ENCODE measurements at regions not wholly inside any gene's neighbourhood (a gene's known extent, or its start where the extent isn't known, plus 50 kb on each side); places are given as distances from the start of the nearest gene placed in this dataset.

DNA sequence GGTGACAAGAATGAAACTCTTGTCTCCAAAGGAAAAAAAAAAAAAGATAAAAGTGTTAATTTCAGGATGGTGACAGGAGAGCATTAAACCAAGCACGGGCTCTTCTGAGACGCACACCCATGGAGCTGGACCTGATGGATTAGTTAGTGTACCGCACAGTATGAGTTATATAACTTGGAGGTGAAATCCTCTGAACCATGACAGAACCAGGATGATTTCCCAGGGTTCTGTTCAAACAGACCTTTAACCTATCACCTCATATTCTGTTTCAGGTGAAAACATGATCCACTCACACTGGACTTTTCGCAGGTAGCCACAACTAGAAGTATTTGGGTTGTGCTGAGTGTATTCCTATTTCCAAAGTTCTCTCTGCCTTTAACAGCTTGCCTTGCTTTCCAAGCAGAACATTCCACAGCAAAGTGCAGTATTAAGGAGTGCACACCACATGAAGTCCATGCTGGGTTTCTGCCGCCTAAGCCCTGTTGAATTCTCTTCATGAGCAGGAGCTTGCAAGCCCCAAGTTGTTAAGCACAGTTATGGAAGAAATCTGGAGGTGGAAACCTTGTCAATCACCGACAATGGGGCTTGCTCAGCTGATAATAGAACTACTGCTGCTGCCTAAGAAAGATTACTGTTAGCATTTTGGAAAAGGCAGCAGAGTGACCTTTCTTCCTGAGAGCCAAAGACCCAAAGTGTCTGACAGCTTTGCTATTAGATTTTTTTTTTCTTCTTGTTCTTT is 461.7 kb downstream of the TLE1 start:
- ChIA-PET POLR2A (no interaction called here), CTCF (interaction anchor here (1.1 kb wide), 1 partner anchor 16 kb away, joined by 3 read pairs; no protein-coding TSS in a partner anchor)
- TF ChIP-seq, protein P1, sequence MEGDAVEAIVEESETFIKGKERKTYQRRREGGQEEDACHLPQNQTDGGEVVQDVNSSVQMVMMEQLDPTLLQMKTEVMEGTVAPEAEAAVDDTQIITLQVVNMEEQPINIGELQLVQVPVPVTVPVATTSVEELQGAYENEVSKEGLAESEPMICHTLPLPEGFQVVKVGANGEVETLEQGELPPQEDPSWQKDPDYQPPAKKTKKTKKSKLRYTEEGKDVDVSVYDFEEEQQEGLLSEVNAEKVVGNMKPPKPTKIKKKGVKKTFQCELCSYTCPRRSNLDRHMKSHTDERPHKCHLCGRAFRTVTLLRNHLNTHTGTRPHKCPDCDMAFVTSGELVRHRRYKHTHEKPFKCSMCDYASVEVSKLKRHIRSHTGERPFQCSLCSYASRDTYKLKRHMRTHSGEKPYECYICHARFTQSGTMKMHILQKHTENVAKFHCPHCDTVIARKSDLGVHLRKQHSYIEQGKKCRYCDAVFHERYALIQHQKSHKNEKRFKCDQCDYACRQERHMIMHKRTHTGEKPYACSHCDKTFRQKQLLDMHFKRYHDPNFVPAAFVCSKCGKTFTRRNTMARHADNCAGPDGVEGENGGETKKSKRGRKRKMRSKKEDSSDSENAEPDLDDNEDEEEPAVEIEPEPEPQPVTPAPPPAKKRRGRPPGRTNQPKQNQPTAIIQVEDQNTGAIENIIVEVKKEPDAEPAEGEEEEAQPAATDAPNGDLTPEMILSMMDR (IDR thresholded peaks at IDR 0.05; ENCODE audit: control extremely low read depth, extremely low read depth, low read depth, missing control alignments): no peak
- no peak for DNase-seq (ENCODE audit: extremely low spot score)

DNA sequence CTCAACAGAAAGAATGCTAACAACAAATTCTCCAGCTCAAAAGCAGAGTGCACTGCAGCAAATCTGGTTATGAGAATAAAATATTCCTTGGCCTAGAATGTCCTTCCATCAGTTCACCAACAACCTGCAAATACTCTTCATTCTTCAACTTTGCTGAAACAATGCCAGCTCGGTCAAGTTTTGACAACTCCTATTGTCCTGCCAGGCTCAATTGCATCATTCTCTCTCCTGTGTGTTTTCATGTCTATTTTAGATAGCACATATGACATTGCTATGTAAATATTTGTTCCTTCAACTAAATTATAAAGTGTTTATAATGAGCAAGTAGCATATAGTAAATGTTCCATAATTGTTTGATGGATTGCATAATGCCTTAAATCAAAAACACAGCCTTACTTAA is 463.8 kb downstream of the TLE1 start:
- ChIA-PET POLR2A (no interaction called here), CTCF (no interaction called here)
- DNase-seq (ENCODE audit: extremely low spot score): no peak
- TF ChIP-seq, protein P1 (IDR thresholded peaks at IDR 0.05; ENCODE audit: control extremely low read depth, extremely low read depth, low read depth, missing control alignments): no peak

DNA sequence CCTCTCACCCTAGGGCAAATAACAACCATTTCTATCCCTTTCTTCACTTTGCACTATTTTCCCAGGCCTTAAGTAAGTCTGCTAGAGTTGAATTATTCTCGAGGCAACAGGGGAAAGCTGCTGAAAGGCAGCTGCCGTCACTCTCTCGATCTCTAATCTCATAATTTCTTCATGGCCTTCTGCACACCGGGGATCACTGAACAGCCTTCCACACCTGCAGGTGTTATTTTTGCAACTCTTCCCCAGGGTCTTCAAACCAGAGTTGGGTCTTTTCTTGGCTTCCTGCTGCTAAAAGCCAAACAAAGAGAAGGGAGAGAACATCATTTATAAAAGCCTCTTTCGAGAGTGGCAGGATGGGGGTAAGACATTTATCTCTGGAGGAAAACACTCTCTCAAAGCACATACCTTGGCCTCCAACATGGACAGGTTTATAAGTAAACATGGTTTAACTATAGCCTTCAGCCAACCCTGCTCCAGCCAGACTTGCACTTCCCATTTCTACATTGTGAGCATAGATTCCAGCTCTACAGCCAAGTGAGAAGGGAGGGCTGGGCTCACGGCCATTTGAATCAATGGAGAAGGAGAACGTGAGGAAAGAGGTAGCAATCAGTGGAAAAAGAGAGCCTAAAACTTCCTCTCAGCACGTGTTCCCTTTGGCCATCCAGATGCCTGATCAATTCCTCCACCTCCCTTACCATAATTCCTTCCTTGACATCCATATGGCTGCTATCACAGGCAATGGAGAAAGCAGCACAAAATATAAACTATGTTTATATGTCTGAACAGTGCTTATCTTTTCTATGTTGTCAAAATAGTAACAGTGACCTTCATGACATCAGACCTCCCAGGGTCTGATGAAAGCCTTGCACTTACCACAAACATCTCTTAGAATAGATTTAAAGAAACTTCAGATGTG is 464.9 kb downstream of the TLE1 start:
- no peak for DNase-seq (ENCODE audit: extremely low spot score)
- TF ChIP-seq, protein P1 (IDR thresholded peaks at IDR 0.05; ENCODE audit: control extremely low read depth, extremely low read depth, low read depth, missing control alignments): no peak
- POLR2A ChIA-PET: no interaction called here
- CTCF ChIA-PET: interaction anchor here (1.0 kb wide), 1 partner anchor 12 kb away, joined by 3 read pairs; no protein-coding TSS in a partner anchor

DNA sequence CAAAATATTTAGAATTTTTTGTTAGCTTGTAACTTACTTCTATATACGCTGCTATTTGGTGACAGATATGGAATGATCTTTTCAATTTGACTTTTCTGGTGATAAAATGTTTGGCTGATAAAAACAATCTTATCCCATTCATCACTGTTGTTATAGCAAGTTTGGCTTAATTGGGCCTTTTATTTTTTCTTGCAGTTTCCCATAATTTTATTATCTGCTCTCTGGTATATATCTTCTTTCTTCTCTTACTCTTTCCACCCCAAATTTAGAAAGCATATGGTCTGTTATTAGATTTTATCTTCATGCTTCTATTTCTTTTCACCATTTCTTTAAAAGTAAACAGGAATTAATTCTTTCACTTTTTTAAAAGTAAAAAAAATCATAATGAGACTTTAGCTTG is 474.4 kb downstream of the TLE1 start:
- TF ChIP-seq, protein P1 (IDR thresholded peaks at IDR 0.05; ENCODE audit: control extremely low read depth, extremely low read depth, low read depth, missing control alignments): no peak
- ChIA-PET POLR2A (no interaction called here), CTCF (no interaction called here)
- no peak for DNase-seq (ENCODE audit: extremely low spot score)

DNA sequence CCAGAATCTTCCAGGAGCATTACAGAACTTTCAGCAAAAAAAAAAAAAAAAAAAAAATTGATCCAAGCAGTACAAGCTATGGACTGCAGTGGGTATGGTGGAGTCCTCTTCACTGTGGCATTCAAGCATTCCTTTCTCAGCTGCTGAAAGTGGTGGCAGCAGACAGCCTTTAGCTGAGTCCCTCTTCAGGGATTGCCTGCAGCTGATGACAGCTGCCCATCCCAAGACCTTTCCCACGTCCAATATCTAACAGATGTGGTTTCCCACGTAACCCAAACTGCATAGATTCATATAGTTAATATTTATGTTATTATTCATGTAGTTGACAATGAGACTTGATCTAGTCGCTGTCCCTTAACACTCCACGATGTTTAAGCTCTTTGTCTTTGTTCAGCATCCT is 475.9 kb downstream of the TLE1 start:
- no peak for DNase-seq (ENCODE audit: extremely low spot score)
- CTCF ChIA-PET: no interaction called here
- POLR2A ChIA-PET: no interaction called here

DNA sequence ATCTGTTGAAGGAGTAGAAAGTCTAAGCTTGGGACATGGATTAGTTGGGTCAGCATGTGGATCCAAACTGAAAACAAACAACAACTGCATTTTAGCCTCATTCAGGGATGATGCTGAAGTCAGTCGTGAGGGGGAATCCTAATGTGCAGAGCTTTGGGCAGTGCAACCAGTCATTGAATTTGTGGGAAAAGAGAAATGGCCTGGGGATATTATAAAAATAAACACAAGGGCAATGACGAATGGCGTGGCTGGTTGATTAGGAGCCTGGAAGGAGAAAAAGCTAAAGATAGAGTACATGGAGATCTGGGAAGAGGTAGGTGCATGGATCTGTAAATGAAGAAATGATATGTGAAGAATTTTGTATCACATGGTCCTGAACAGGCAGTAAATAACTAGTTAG is 477.6 kb downstream of the TLE1 start:
- TF ChIP-seq, protein P1 (IDR thresholded peaks at IDR 0.05; ENCODE audit: control extremely low read depth, extremely low read depth, low read depth, missing control alignments): no peak
- no peak for DNase-seq (ENCODE audit: extremely low spot score)
- ChIA-PET CTCF (interaction anchor here (0.9 to 1.4 kb wide), 3 partner anchors 13 to 390 kb away, joined by 3 to 4 read pairs (median 3); no protein-coding TSS in a partner anchor), POLR2A (no interaction called here)

More for the DNA sequence above, 475.9 kb downstream of the TLE1 start:
- TF ChIP-seq, protein P1 (IDR thresholded peaks at IDR 0.05; ENCODE audit: control extremely low read depth, extremely low read depth, low read depth, missing control alignments): no peak

Data from GM10248 (cell line).